Esophagus muscularis mucosa (tissue), 4 donors: ENCODE measurements at regions not wholly inside any gene's neighbourhood (a gene's known extent, or its start where the extent isn't known, plus 50 kb on each side); places are given as distances from the start of the nearest gene placed in this dataset.

Source experiments
- CTCF ChIP-seq, 3 experiments: fragments of 200-600 bp in 2 of 3; fragments of 450-650 bp in 1 of 3; sonication (generic) in 2 of 3; IDR thresholded peaks; one replicate each; pipeline ENCODE4 v1.5.1; 2017 to 2019; ENCODE audit warnings: antibody characterized with exemption in 3 of 3, mild to moderate bottlenecking in 2 of 3, moderate library complexity in 1 of 3
- EP300 ChIP-seq: sonication (generic); formaldehyde crosslinking; IDR thresholded peaks from one replicate; pipeline ENCODE4 v1.6.1; 2017; ENCODE audit warnings: antibody characterized with exemption
- POLR2A ChIP-seq: fragments of 450-650 bp; IDR thresholded peaks from one replicate; pipeline ENCODE4 v1.6.1; 2017; ENCODE audit warnings: antibody characterized with exemption, moderate library complexity, mild to moderate bottlenecking, low read depth

DNA sequence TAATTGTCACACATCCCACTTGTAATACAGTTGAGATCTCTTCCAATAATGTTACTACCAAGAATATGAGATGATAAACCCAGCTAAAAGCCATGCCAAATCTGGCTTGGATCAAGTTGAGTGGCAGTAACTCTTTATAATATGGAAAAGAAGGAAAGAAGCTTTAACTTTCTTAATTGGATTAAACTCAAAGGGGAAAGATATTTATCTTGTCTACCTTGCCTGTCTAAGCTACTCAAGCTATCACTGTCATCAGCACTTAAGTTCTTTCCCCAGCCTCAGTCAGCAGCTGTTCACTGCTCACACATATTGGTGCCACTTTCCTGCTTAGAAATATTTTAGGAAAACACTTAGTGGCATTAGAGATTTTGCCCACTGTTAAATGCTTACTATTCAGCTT is 350.7 kb downstream of the IPMK start:
- TF ChIP-seq CTCF (IDR thresholded peaks at IDR 0.05) (no peak), POLR2A (no peak), EP300 (no peak)
